ENCODE measurements at regions not wholly inside any gene's neighbourhood (a gene's known extent, or its start where the extent isn't known, plus 50 kb on each side); places are given as distances from the start of the nearest gene placed in this dataset.

DNA sequence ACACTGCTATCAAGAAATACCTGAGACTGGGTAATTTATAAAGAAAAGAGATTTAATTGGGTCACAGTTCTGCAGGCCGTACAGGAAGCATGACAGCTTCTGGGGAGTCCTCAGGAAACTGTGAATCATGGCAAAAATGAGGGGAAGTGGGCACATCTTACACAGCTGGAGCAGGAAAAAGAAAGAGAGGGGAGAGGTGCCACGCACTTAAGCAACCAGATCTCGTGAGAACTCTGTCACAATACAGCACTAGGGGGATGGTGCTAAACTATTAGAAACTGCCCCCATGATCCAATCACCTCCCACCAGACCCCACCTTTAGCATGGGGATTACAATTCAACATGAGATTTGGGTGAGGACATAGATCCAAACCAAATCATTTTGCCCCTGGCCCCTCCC is 105.5 kb upstream of the CPLX2 start:
- peak; percentile 42 for DNase-seq

DNA sequence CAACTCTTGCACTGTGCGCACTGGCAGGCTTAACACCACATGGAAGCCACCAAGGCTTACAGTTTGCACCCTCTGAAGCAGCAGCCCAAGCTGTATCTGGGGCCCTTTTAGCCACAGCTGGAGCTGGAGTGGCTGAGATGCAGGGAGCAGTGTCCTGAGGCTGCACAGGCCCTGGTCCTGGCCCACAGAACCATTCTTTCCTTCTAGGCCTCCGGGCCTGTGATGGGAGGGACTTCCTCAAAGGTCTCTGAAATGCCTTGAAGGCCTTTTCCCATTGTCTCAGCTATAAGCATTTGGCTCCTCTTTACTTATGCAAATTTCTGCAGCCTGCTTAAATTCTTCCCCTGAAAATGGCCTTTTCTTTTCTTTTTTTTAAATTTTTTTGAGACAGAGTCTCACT is 104.4 kb upstream of the CPLX2 start:
- no peak for DNase-seq

GRCh38 chr5:175772747-175773533 is 98.4 kb upstream of the CPLX2 start:
- DNase-seq = no peak

DNA sequence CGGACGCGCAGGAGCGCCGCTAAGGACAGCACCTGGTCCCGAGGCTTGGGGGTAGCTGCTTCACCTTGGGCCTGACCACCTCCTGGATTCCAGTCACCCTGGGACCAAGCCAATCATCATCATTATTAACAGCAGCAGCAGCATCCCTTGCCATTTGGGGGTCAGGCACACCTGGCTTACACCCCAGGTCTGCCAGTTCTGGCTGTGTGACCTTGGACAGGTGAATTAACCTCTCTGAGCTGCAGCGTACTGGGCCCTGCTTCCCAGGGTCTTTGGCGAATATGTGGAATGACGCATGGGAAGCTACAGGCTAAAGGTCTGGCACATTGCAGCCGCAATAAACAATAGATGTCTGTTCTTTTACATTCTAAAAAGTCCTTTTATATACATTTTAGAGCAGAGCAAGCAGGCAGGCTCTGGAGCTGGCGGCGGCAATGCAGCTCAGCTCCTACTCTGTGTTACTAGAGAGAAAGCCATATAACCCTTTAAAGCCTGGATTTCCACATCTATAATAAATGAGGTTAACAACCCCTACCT is 97.8 kb upstream of the CPLX2 start:
- no peak for DNase-seq

GRCh38 chr5:175775416-175775815 is 96.0 kb upstream of the CPLX2 start:
- DNase-seq = no peak

- no peak for DNase-seq
Measured at GRCh38 chr5:175778951-175779503, 92.4 kb upstream of the CPLX2 start.

DNA sequence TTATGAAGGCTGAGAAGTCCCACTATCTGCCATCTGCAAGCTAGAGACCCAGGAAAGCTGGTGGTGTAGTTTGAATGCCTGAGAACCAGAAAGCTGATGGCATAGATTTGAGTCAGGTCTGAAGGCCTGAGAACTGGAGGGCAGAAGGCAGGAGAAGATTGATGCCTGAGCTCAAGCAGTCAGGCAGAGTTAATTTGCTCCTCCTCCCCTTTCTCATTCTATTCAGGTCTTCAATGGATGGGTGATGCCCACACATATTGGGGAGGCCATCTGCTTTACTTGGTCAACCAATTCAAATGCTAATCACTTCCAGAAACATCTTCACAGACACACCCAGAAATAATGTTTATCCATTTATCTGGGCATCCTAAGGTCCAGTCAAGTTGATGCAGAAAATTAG is 87.6 kb upstream of the CPLX2 start:
- DNase-seq = no peak

- no peak for DNase-seq
Measured at GRCh38 chr5:175784230-175784629, 87.1 kb upstream of the CPLX2 start.

- no peak for DNase-seq
Measured at GRCh38 chr5:175785681-175786080, 85.7 kb upstream of the CPLX2 start.

DNA sequence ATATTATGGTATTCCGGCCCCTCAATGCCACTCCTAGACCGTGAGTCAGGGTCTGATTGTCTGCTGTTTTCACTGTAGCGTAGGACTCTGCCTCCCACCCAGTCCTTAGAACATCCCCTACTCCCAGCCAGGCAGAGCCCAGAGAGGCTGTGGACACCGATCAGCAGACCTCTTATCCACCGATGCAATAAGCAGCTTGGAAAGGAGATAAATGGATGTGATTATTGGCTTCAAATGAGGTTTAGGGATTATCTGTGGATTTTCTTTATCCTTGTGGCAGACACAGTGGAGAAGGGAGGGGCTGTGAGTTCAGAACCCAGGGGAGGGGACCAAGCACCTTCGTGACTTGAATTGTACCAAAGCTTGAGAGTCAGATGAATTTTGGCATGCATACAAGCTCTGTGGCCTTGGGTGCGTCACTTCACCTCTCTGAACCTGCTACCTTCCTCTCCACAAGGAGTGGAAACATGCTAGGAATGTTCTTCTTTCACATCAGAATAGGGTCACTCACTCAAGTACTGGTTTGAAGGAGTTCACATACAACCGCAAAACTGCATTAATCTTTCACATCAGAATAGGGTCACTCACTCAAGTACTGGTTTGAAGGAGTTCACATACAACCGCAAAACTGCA is 83.1 kb upstream of the CPLX2 start:
- no peak for DNase-seq

DNA sequence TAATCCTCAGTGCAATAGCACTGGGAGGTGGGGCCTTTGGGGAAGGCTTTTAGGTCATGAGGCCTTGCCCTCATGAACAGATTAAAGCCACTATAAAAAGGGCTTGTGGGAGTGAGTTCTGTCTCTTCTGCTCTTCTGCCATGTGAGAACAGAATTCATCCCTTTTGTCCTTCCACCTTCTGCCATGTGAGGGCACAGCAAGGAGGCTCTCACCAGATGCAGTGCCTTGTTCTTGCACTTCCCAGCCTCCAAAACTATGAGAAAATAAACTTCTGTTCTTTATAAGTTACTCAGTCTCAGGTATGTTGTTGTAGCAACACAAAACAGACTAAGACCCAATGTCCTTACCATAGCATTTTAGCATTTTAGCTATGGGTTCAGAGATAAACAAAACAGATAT is 81.7 kb upstream of the CPLX2 start:
- no peak for DNase-seq

DNA sequence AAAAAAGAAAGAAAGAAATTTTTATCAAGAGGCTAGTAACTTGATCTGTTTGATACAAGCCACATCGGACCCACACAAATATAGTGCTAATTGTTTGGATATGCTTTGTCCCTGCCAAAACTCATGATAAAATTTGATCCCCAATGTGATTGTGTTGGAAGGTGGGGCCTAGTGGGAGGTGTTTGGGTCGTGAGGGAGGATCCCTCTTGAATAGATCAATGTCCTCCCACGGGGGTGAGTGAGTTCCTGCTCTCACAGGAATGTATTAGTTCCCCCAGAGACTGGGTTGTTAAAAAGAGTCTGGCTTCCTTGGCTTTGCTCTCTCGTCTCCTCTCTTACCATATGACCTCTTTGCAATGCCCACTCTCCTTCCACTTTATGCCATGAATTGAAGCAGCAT is 80.6 kb upstream of the CPLX2 start:
- no peak for DNase-seq

- no peak for DNase-seq
Measured at GRCh38 chr5:175795959-175796358, 75.4 kb upstream of the CPLX2 start.

- DNase-seq = peak; percentile 63
Measured at GRCh38 chr5:175796536-175797499, 74.6 kb upstream of the CPLX2 start.

GRCh38 chr5:175797521-175798038 is 73.8 kb upstream of the CPLX2 start:
- no peak for DNase-seq

- no peak for DNase-seq
Measured at GRCh38 chr5:175798626-175799025, 72.8 kb upstream of the CPLX2 start.

DNA sequence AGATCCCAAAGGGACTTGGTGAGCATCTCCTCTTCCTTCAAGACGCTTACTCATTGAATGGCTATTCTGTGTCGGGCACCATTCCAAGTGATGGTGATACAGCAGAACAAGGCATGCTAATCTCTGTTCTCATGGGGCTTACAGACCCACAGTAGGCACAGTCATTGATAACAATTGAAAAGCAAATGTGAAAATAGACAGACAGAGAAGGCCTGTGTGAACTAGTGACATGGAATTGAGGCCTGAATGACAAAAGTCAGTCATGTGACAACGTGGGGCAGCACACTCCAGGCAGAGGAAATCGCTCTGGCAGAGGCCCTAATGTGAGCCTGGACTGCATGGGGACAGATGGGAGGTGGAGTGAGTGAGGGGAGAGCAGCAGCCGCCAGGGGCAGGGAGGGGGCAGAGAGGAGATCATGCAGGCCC is 70.7 kb upstream of the CPLX2 start:
- no peak for DNase-seq

DNA sequence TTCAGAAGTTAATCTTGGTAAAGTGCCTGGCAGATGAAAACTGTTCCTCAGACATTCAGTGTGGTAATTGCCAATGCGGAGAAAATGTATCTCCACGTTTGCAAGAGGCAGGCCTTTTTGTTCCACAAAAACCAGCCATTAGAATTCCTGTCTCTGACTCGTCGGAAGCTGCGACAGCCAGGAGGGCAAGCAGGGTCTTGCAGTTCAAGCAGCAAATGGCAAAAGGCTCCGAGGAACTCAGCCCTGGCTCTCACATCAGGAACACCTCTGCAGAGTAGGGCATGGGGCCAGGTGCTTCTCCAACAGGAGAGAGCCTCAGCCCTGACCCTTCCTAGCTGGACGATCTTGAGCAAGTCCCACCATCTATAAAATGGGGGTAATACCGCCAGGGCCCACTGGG is 69.0 kb upstream of the CPLX2 start:
- no peak for DNase-seq

DNA sequence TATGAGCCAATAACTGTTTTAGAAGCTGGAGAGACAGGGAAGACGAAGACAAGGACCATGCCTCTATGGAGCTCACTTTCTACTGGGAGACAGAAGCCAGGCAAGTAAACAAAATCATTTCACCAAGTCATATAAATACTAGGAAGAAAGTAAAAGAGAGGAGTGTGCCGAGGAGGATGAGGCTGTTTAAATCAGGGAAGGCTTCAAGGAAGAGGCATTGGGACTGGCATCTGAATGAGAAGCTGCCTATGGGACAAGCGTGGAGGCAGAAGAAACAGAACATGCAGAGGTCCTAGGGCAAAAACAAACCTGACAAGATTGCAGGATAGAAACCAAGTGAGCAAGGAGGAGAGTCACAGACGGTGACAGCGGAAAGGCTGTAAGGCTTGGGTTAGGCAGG is 68.1 kb upstream of the CPLX2 start:
- no peak for DNase-seq

DNA sequence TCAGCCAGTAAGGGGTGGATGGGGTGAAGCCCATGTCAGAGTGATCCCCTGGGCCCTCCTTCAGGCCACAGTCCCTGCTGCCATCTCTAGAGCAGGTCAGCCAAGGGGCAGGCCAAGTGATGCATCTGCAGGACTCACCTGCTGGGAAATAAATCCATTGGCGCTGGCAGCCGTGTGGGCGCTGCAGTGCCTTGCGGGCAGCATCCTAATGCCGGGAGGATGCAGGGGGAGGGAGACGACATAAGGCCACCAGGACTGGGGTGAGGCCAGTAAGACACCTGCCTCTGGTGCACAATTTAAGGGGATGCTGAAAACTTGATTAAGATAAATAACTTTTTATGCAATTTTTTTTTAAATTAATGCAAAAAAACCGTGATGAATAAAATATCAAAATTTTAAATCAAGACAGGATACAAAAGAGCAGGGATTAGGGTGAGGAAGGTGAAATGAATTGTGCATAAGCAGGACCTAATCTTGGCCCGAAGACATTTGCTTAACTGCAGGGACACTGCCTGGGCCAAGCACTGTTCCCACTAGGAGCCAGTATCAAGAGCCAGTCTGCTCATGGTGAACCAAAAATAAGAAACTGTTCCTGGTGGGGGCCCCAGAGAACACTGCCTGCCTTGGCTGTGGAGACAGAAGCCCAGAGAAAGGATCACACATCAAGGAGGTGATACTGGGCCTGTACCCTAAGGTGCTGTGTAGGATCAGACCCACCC is 67.5 kb upstream of the CPLX2 start:
- DNase-seq = no peak

GRCh38 chr5:175805256-175806011 is 65.9 kb upstream of the CPLX2 start:
- no peak for DNase-seq

Measured in MV-4-11 (cell line).